Hepatocyte (in vitro differentiated cells): ENCODE measurements at regions not wholly inside any gene's neighbourhood (a gene's known extent, or its start where the extent isn't known, plus 50 kb on each side); places are given as distances from the start of the nearest gene placed in this dataset.
"Not testable (repeated sequence)": the region's sequence is repeated elsewhere in the genome, so short reads cannot be mapped to it uniquely, and the experiment has no call there.

Experiments
- DNase-seq: peaks from one replicate; pipeline ENCODE4 v3.0.0-alpha.2; 2016; ENCODE audit warnings: low spot score
- H2AFZ ChIP-seq: fragments of 200-600 bp; sonication (generic); 2 replicates; pipeline ENCODE4 v1.6.0; 2016; ENCODE audit warnings: antibody characterized with exemption, mild to moderate bottlenecking
- H3K27ac ChIP-seq: fragments of 200-600 bp; sonication (generic); 2 replicates; pipeline ENCODE4 v1.5.1; 2016; ENCODE audit warnings: mild to moderate bottlenecking
- H3K27me3 ChIP-seq: fragments of 200-600 bp; sonication (generic); 2 replicates; pipeline ENCODE4 v1.6.1; 2016
- H3K36me3 ChIP-seq: fragments of 200-600 bp; sonication (generic); replicated peaks from 2 replicates; pipeline ENCODE4 v1.5.1; 2016; ENCODE audit warnings: low read depth; ENCODE audit not compliant: insufficient read depth
- H3K4me1 ChIP-seq: fragments of 200-600 bp; sonication (generic); 2 replicates; pipeline ENCODE4 v1.5.1; 2016; ENCODE audit warnings: mild to moderate bottlenecking, moderate library complexity; ENCODE audit not compliant: insufficient read depth
- H3K4me2 ChIP-seq: fragments of 200-600 bp; sonication (generic); 2 replicates; pipeline ENCODE4 v1.6.0; 2016
- H3K4me3 ChIP-seq: fragments of 200-600 bp; sonication (generic); 2 replicates; pipeline ENCODE4 v1.5.1; 2016; ENCODE audit warnings: mild to moderate bottlenecking
- H3K79me2 ChIP-seq: fragments of 200-600 bp; sonication (generic); 2 replicates; pipeline ENCODE4 v1.6.0; 2017; ENCODE audit warnings: mild to moderate bottlenecking
- H3K9me2 ChIP-seq: fragments of 200-600 bp; sonication (generic); replicated peaks from 2 replicates; pipeline ENCODE4 v1.6.0; 2017; ENCODE audit warnings: mild to moderate bottlenecking; ENCODE audit not compliant: insufficient read depth
- H3K9me3 ChIP-seq: fragments of 200-600 bp; sonication (generic); 2 replicates; pipeline ENCODE4 v1.5.1; 2016; ENCODE audit warnings: low read depth, mild to moderate bottlenecking
- H4K20me1 ChIP-seq: fragments of 200-600 bp; sonication (generic); 2 replicates; pipeline ENCODE4 v1.6.0; 2016; ENCODE audit warnings: mild to moderate bottlenecking; ENCODE audit not compliant: insufficient read depth, poor library complexity, severe bottlenecking
- EZH2 ChIP-seq: fragments of 200-600 bp; sonication (generic); IDR thresholded peaks from 2 replicates; pipeline ENCODE4 v1.6.1; 2016; ENCODE audit warnings: antibody characterized with exemption, mild to moderate bottlenecking, borderline replicate concordance
- EZH2phosphoT487 ChIP-seq: fragments of 200-600 bp; sonication (generic); IDR thresholded peaks from one replicate; pipeline ENCODE4 v1.6.1; 2018; ENCODE audit warnings: antibody characterized with exemption, mild to moderate bottlenecking, low read depth, moderate library complexity; ENCODE audit not compliant: unreplicated experiment, severe bottlenecking
- WGBS: methylation state at CpG from one replicate; pipeline ENCODE4 v1.1.6; 2016; ENCODE audit warnings: low lambda C conversion rate; ENCODE audit errors: missing lambda C conversion rate; 5-methylcytosine and 5-hydroxymethylcytosine counted together
- TF ChIP-seq, protein P1 (sequence below): fragments of 200-600 bp; sonication (generic); IDR thresholded peaks from 2 replicates; pipeline ENCODE4 v1.5.1; 2016; ENCODE audit warnings: antibody characterized with exemption, mild to moderate bottlenecking; ENCODE audit not compliant: poor library complexity

DNA sequence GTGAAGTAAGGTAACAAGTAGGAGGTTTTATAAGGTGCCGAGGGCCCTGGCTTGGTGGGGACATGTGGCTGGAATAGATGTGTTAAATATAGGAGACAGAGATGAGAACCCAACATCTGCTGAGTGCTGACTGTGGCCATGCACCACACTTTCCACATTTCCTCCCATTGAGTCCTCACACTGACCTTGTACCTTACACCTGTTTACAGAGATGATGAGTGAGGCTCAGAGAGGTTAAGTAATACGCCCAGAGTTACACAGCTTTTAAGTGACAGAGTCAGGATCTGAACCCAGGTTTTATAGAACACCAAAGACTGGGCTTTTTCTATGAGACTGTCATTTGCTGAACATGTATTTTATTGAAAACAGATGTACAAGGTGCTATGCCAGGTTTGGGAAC lies 70.8 kb upstream of the LTA4H start:
- Histone ChIP-seq H3K4me1 (no peaks in the 10 kb centered on the region), H3K4me2 (no peak overlapping the region), H3K4me3 (no peak overlapping the region), H3K79me2 (no peaks in the 10 kb centered on the region), H2AFZ (no peak overlapping the region), H3K36me3 (no peaks in the 10 kb centered on the region), H3K9me3 (no peaks in the 10 kb centered on the region), H3K27me3 (no peaks in the 10 kb centered on the region), H3K9me2 (no peaks in the 10 kb centered on the region), H4K20me1 (no peaks in the 10 kb centered on the region), H3K27ac (no peak overlapping the region)
- TF ChIP-seq EZH2 (no peak), EZH2phosphoT487 (no peak)
- DNase-seq, result no peak
- WGBS, result 88% methylated on average over 2 of the region's 2 CpGs

DNA sequence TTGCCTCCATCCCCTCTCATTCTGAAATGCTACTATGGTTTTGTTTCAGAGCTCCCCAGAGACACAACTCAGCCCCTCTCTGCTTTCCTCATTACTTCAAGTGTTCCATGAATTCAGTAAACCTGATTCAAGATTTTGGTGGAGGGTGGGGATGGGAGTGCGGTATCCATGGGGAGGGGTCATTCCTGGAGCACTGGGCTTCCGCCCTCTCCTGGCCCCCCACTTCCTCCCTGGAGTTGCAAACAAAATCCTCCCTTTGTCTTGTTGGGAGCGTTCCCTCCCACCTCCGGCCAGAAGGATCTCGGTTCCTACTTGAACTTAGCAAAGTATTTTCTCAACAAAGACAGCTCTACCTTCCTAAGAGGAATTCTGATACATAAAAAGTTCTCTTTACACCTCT lies 71.8 kb upstream of the LTA4H start:
- H3K36me3 ChIP-seq, result no peaks in the 10 kb centered on the region
- TF ChIP-seq, protein P1, sequence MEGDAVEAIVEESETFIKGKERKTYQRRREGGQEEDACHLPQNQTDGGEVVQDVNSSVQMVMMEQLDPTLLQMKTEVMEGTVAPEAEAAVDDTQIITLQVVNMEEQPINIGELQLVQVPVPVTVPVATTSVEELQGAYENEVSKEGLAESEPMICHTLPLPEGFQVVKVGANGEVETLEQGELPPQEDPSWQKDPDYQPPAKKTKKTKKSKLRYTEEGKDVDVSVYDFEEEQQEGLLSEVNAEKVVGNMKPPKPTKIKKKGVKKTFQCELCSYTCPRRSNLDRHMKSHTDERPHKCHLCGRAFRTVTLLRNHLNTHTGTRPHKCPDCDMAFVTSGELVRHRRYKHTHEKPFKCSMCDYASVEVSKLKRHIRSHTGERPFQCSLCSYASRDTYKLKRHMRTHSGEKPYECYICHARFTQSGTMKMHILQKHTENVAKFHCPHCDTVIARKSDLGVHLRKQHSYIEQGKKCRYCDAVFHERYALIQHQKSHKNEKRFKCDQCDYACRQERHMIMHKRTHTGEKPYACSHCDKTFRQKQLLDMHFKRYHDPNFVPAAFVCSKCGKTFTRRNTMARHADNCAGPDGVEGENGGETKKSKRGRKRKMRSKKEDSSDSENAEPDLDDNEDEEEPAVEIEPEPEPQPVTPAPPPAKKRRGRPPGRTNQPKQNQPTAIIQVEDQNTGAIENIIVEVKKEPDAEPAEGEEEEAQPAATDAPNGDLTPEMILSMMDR, result no peak
- TF ChIP-seq EZH2 (no peak), EZH2phosphoT487 (no peak)
- H3K9me2 ChIP-seq, result no peaks in the 10 kb centered on the region
- no peaks in the 10 kb centered on the region for H3K9me3 ChIP-seq
- H3K79me2 ChIP-seq, result no peaks in the 10 kb centered on the region
- H3K4me1 ChIP-seq, result no peaks in the 10 kb centered on the region
- H4K20me1 ChIP-seq, result no peaks in the 10 kb centered on the region
- no peak overlapping the region for H2AFZ ChIP-seq
- no peak overlapping the region for H3K4me3 ChIP-seq
- H3K4me2 ChIP-seq, result no peak overlapping the region
- WGBS, result 89% methylated on average over 5 of the region's 5 CpGs
- DNase-seq, result no peak
- no peaks in the 10 kb centered on the region for H3K27me3 ChIP-seq
- H3K27ac ChIP-seq, result no peak overlapping the region

DNA sequence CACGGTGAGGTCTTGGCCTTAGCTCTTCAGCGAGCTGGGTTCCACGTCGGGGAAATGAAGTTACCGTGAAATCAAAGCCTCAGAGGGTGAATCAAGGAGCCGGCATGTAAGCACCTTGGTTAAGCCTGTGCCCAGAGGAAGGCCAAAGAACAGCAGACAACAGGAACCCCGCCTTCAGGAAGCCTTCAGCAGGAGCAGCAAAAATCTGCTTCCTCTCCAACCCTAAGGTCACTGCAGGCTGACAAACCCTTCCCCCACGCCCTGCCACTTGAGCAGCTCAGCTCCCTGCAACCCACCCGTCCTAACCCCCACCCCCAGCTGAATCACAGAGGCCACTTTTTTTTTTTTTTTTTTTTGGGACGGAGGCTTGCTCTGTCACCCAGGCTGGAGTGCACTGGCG lies 72.9 kb upstream of the LTA4H start:
- H3K36me3 ChIP-seq, result no peaks in the 10 kb centered on the region
- no peak overlapping the region for H3K4me3 ChIP-seq
- H3K27ac ChIP-seq, result no peak overlapping the region
- no peak overlapping the region for H3K4me2 ChIP-seq
- no peaks in the 10 kb centered on the region for H3K4me1 ChIP-seq
- TF ChIP-seq, protein P1, result no peak
- TF ChIP-seq EZH2 (no peak), EZH2phosphoT487 (no peak)
- H3K79me2 ChIP-seq, result no peaks in the 10 kb centered on the region
- no peaks in the 10 kb centered on the region for H4K20me1 ChIP-seq
- DNase-seq, result no peak
- H3K27me3 ChIP-seq, result no peaks in the 10 kb centered on the region
- no peak overlapping the region for H2AFZ ChIP-seq
- H3K9me3 ChIP-seq, result no peaks in the 10 kb centered on the region
- H3K9me2 ChIP-seq, result no peaks in the 10 kb centered on the region
- 72% methylated on average over 11 of the region's 11 CpGs for WGBS

DNA sequence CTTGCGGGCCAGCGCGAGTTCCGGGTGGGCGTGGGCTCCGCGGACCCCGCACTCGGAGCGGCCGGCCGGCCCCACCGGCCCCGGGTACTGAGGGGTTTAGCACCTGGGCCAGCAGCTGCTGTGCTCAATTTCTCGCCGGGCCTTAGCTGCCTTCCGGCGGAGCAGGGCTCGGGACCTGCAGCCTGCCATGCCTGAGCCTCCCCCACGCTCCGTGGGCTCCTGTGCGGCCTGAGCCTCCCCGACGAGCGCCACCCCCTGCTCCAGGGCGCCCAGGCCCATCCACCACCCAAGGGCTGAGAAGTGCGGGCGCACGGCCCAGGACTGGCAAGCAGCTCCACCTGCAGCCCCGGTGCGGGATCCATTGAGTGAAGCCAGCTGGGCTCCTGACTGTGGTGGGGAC lies 73.6 kb upstream of the LTA4H start:
- not testable (repeated sequence) for H3K27ac ChIP-seq, H3K36me3 ChIP-seq, H2AFZ ChIP-seq, H3K4me3 ChIP-seq, H3K79me2 ChIP-seq, H4K20me1 ChIP-seq, H3K27me3 ChIP-seq, H3K9me3 ChIP-seq, H3K4me2 ChIP-seq, H3K4me1 ChIP-seq, H3K9me2 ChIP-seq, DNase-seq
- WGBS, result 94% methylated on average over 19 of the region's 31 CpGs

DNA sequence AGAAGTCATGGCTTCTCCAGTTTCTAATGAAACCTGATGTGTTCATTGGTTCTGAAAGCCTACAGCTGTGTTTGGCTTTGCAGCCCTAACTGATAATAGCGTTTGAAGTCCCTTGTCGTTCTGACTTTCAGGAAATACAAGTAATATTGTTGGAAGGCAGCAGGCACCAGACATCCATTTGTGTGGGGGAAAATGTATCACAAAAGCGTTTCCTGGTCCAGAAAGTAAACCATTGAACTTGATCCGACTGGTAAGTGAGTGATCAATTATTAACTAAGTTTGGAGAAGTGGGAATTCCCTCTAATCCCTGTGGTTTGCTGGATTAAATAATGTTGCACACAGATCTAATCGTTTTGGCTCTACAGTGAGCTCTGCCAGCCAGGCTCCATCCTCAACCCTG lies 77.3 kb upstream of the LTA4H start:
- TF ChIP-seq EZH2, result no peak
- no peak for TF ChIP-seq EZH2phosphoT487
- TF ChIP-seq, protein P1, result no peak
- WGBS, result 22% methylated on average over 5 of the region's 5 CpGs
- no peaks in the 10 kb centered on the region for H3K4me1 ChIP-seq

More for the DNA sequence above, 77.3 kb upstream of the LTA4H start:
- Histone ChIP-seq H3K79me2 (no peaks in the 10 kb centered on the region), H3K36me3 (no peaks in the 10 kb centered on the region), H3K27me3 (no peaks in the 10 kb centered on the region), H2AFZ (no peak overlapping the region), H3K4me2 (no peak overlapping the region), H3K9me3 (no peaks in the 10 kb centered on the region), H3K27ac (no peak overlapping the region), H4K20me1 (no peaks in the 10 kb centered on the region), H3K4me3 (no peak overlapping the region), H3K9me2 (no peaks in the 10 kb centered on the region)
- DNase-seq, result peak; percentile 21
